GM19395 (cell line): ENCODE measurements at regions not wholly inside any gene's neighbourhood (a gene's known extent, or its start where the extent isn't known, plus 50 kb on each side); places are given as distances from the start of the nearest gene placed in this dataset.

ENCODE experiments used
- ATAC-seq: cut with Tn5 transposase; IDR thresholded peaks from one replicate; pipeline ENCODE4 v1.9.1; 2021; ENCODE audit warnings: mild to moderate bottlenecking, moderate library complexity; ENCODE audit not compliant: unreplicated experiment

GRCh38 chr1:164475834-164476233 lies 83.2 kb upstream of the PBX1 start:
- no peak for ATAC-seq

- ATAC-seq = no peak
Measured at GRCh38 chr1:164477343-164477742, 81.6 kb upstream of the PBX1 start.

- ATAC-seq = no peak
Measured at GRCh38 chr1:164479242-164479641, 79.7 kb upstream of the PBX1 start.

- no peak for ATAC-seq
Measured at GRCh38 chr1:164480285-164480907, 78.6 kb upstream of the PBX1 start.

- no peak for ATAC-seq
Measured at GRCh38 chr1:164495905-164496304, 63.1 kb upstream of the PBX1 start.

GRCh38 chr1:164498792-164499191 lies 60.2 kb upstream of the PBX1 start:
- ATAC-seq = no peak

- no peak for ATAC-seq
Measured at GRCh38 chr1:164504749-164505148, 54.2 kb upstream of the PBX1 start.
